ENCODE measurements at regions not wholly inside any gene's neighbourhood (a gene's known extent, or its start where the extent isn't known, plus 50 kb on each side); places are given as distances from the start of the nearest gene placed in this dataset.
"Not testable (repeated sequence)": the region's sequence is repeated elsewhere in the genome, so short reads cannot be mapped to it uniquely, and the experiment has no call there.

GRCh38 chr21:6530655-6531054, 3990.7 kb upstream of the TPTE start:
- H3K4me3 ChIP-seq (ENCODE audit: low read depth, low read length); DNase-seq (ENCODE audit: low read depth, low spot score); in situ Hi-C loops (cut with HindIII; ENCODE audit: low sequenced_read_pairs): not testable (repeated sequence)

DNA sequence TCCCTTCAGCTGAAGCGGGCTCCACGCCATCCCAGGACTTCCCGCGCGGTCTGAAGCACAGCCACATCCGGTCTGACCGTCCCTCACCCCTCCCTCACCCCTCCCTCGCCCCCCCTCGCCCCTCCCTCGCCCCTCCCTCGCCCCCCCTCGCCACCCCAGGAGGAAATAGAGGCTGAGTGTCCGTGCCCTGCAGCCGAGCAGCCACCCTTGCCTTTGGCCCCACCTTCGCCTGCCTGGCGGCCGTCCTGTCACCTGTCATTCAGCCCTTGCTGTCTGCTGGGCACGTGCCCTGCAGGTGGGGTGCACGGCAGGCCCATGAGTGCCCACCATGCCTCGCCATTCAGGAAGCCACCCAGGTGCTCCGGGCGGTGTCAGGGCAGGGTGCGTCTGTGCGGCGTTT, 3988.1 kb upstream of the TPTE start:
- H3K4me3 ChIP-seq (ENCODE audit: low read depth, low read length); in situ Hi-C loops (cut with HindIII; ENCODE audit: low sequenced_read_pairs); DNase-seq (ENCODE audit: low read depth, low spot score): not testable (repeated sequence)

- H3K4me3 ChIP-seq (ENCODE audit: low read depth, low read length); in situ Hi-C loops (cut with HindIII; ENCODE audit: low sequenced_read_pairs); DNase-seq (ENCODE audit: low read depth, low spot score): not testable (repeated sequence)
These were observed 3983.1 kb upstream of the TPTE start for GRCh38 chr21:6538320-6538719.

GRCh38 chr21:6539688-6540087, 3981.7 kb upstream of the TPTE start:
- H3K4me3 ChIP-seq (ENCODE audit: low read depth, low read length); in situ Hi-C loops (cut with HindIII; ENCODE audit: low sequenced_read_pairs); DNase-seq (ENCODE audit: low read depth, low spot score): not testable (repeated sequence)

DNA sequence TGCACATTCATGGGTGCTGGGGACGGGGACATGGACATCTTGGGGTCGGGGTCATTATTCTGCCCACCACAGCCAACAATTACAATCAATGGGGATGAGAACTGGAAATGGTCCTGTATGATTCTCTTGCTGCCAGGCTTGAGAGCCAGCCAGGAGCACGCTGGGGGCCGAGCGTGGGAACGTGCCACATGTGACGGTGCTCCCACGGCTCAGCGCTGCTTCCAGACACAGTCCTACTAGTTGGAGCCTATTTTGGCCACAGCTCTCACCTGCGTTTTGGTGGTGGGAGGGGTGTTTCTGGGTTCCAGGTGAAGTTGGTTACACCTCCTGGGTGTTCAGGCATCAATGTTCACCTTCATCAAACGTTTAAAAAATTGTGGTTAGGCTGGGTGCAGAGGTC, 3980.3 kb upstream of the TPTE start:
- in situ Hi-C loops (cut with HindIII; ENCODE audit: low sequenced_read_pairs); DNase-seq (ENCODE audit: low read depth, low spot score); H3K4me3 ChIP-seq (ENCODE audit: low read depth, low read length): not testable (repeated sequence)

DNA sequence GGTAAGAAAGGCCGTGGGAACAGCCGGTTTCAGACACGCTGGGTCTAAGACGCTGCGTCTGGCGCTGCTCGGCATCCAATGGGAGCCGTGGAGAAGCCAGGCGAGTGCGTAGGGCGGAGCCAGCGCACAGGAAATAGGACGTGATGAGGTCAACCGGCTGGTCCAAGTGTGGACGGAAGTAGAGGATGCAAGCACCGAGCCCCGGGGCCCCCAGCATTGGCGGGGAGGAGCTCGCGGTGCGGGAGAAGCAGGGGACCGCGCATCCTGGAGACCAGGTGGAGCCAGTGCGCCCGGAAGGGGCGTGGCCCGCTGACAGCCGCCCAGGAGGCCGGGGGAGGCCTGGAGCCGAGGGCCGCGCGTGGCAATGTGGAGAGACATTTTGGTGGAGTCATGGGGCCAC, 3976.1 kb upstream of the TPTE start:
- in situ Hi-C loops (cut with HindIII; ENCODE audit: low sequenced_read_pairs); DNase-seq (ENCODE audit: low read depth, low spot score); H3K4me3 ChIP-seq (ENCODE audit: low read depth, low read length): not testable (repeated sequence)

GRCh38 chr21:6551045-6551444, 3970.3 kb upstream of the TPTE start:
- DNase-seq (ENCODE audit: low read depth, low spot score); in situ Hi-C loops (cut with HindIII; ENCODE audit: low sequenced_read_pairs); H3K4me3 ChIP-seq (ENCODE audit: low read depth, low read length): not testable (repeated sequence)

GRCh38 chr21:6553505-6554376, 3967.6 kb upstream of the TPTE start:
- DNase-seq (ENCODE audit: low read depth, low spot score); H3K4me3 ChIP-seq (ENCODE audit: low read depth, low read length); in situ Hi-C loops (cut with HindIII; ENCODE audit: low sequenced_read_pairs): not testable (repeated sequence)

- in situ Hi-C loops (cut with HindIII; ENCODE audit: low sequenced_read_pairs); H3K4me3 ChIP-seq (ENCODE audit: low read depth, low read length); DNase-seq (ENCODE audit: low read depth, low spot score): not testable (repeated sequence)
These were observed 3967.0 kb upstream of the TPTE start for GRCh38 chr21:6554377-6554864.

GRCh38 chr21:6556516-6556915, 3964.9 kb upstream of the TPTE start:
- DNase-seq (ENCODE audit: low read depth, low spot score); in situ Hi-C loops (cut with HindIII; ENCODE audit: low sequenced_read_pairs); H3K4me3 ChIP-seq (ENCODE audit: low read depth, low read length): not testable (repeated sequence)

DNA sequence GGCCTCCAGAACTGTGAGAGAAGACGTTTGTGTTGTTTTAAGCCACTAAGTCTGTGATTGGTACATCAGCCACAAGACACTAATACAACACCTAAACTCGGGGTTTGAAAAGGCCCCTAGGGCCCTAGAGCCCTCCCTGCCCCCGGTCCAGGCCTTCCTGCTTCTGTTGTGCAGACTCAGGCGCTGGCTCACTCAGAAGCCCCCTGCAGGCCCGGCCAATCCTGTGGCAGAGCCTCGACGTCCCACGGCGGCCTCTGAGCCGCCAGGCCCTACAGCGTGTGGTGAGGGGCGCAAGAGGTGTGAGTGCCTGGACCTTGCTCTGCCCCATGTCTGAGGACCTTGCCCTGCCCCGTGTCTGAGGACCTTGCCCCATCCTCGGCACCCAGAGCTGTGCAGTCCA, 3964.0 kb upstream of the TPTE start:
- DNase-seq (ENCODE audit: low read depth, low spot score); H3K4me3 ChIP-seq (ENCODE audit: low read depth, low read length); in situ Hi-C loops (cut with HindIII; ENCODE audit: low sequenced_read_pairs): not testable (repeated sequence)

DNA sequence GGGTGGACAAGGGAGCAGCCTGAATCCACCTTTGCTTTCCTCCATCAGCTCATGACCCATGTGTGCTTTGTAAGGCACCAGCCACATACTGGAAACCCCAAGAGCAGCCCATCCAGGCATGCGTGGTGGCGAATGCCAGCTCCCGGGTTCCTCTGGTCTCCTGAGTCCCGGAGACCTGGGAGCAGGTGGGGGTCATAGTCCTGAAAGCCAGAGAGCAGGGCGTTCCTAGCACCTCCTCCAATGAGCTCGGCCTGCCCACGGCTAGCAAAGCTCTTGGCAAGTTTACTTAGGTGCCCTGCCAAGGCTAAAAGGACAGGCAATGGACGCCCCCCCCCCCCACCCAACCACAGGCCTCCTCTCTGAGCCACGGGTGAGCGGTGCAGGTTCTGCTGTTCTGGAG, 3960.2 kb upstream of the TPTE start:
- H3K4me3 ChIP-seq (ENCODE audit: low read depth, low read length); in situ Hi-C loops (cut with HindIII; ENCODE audit: low sequenced_read_pairs); DNase-seq (ENCODE audit: low read depth, low spot score): not testable (repeated sequence)

GRCh38 chr21:6561578-6561977, 3959.8 kb upstream of the TPTE start:
- H3K4me3 ChIP-seq (ENCODE audit: low read depth, low read length); DNase-seq (ENCODE audit: low read depth, low spot score); in situ Hi-C loops (cut with HindIII; ENCODE audit: low sequenced_read_pairs): not testable (repeated sequence)

DNA sequence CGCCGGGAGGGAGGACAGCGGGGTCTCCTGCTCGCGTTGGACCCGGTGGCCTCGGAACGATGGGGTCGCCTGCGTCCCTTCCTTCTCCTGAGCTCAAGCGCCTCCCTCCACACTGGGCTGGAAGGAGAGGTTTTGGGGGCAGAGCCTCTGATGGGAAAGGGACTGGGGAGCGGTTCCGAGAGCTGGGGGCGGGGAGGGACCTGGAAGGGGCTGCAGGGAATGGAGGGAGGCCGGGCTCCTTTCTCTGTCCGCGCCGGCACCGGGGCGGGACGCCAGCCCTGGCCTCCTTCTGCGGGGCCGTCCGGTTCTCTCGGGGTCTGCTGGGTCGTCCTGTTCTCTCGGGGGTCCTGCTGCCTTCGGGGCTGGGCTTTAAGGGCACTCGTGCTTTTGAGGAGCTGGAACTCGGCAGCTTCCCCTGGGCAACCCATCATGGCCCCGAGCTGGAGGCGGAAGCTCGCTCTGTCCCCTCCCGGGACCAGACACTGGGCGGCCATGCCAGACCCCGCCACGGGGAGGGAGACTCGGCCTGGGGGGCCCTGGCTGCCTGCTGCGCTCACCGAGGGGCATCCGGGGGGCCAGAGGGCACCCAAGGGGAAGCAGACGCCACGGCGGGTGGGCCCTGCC, 3956.7 kb upstream of the TPTE start:
- DNase-seq (ENCODE audit: low read depth, low spot score); H3K4me3 ChIP-seq (ENCODE audit: low read depth, low read length); in situ Hi-C loops (cut with HindIII; ENCODE audit: low sequenced_read_pairs): not testable (repeated sequence)

- in situ Hi-C loops (cut with HindIII; ENCODE audit: low sequenced_read_pairs); H3K4me3 ChIP-seq (ENCODE audit: low read depth, low read length): not testable (repeated sequence)
- peak; percentile 2 for DNase-seq (ENCODE audit: low read depth, low spot score)
These were observed 3955.9 kb upstream of the TPTE start for GRCh38 chr21:6565190-6566094.

DNA sequence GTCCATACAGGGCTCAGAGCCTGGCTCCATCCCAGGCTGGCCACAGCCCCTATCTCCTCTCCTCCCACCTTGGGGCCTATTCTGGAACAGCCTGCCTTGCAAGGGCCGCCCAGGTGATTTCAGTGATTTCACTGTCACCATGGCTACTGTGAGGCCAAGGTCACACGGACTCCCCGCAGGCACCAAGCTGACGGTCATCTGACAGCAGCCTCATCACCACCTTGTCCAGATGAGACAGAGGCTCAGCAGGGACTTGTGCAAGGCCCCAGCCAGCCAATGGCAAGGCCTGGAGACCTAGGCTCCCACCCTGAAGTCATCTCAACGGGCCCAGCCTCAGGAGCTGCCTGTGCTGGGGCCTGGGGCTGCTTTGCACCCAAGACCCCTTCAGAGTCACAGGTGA, 3953.8 kb upstream of the TPTE start:
- DNase-seq (ENCODE audit: low read depth, low spot score); H3K4me3 ChIP-seq (ENCODE audit: low read depth, low read length); in situ Hi-C loops (cut with HindIII; ENCODE audit: low sequenced_read_pairs): not testable (repeated sequence)

DNA sequence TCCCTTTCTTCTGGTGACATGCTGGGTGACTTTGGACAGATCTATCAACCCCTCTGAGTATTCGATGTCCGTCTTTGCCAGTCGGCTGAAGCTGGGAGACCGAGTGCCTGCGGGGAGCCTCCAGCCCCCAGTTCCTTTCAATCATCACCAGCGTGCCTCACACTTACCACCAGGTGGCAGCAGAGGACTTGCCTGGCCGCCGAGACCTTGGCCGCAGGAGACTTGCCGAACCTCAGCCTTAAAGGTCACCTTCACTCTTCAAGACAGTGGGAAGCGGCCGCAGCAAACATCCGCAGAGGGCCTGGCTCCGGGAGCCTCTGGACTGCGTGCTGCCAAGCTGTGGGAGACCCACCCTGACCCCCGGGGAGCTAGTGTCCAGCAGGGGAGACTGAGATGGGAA, 3952.2 kb upstream of the TPTE start:
- in situ Hi-C loops (cut with HindIII; ENCODE audit: low sequenced_read_pairs); H3K4me3 ChIP-seq (ENCODE audit: low read depth, low read length); DNase-seq (ENCODE audit: low read depth, low spot score): not testable (repeated sequence)

Data from astrocyte of the spinal cord (primary cell).